Stimulated activated CD8-positive, alpha-beta memory T cell treated with anti-CD3 and anti-CD28 coated beads, Interleukin-4, amount 100 ng/mL, for 1 hour (primary cell): ENCODE measurements at regions not wholly inside any gene's neighbourhood (a gene's known extent, or its start where the extent isn't known, plus 50 kb on each side); places are given as distances from the start of the nearest gene placed in this dataset.

Source experiments
- DNase-seq, 2 donors: peaks; one replicate each; pipeline ENCODE4 v3.0.0-alpha.2; 2020; ENCODE audit warnings: low read depth in 2 of 2, low spot score in 1 of 2

GRCh38 chr2:173584676-173585458 lies 230.2 kb downstream of the CDCA7 start:
- DNase-seq: no peak

GRCh38 chr2:173588931-173589369 lies 234.3 kb downstream of the CDCA7 start:
- no peak for DNase-seq

- DNase-seq: no peak
Measured at GRCh38 chr2:173589604-173590275, 235.1 kb downstream of the CDCA7 start.

GRCh38 chr2:173590276-173590861 lies 235.7 kb downstream of the CDCA7 start:
- DNase-seq: no peak

GRCh38 chr2:173593109-173593508 lies 238.4 kb downstream of the CDCA7 start:
- DNase-seq: no peak

- no peak for DNase-seq
Measured at GRCh38 chr2:173596244-173596643, 241.6 kb downstream of the CDCA7 start.

- no peak for DNase-seq
Measured at GRCh38 chr2:173598525-173598924, 243.9 kb downstream of the CDCA7 start.

- no peak for DNase-seq
Measured at GRCh38 chr2:173599821-173600359, 245.2 kb downstream of the CDCA7 start.

GRCh38 chr2:173602153-173602795 lies 247.6 kb downstream of the CDCA7 start:
- DNase-seq: no peak

- DNase-seq: no peak
Measured at GRCh38 chr2:173605994-173606393, 251.3 kb downstream of the CDCA7 start.

- DNase-seq: no peak
Measured at GRCh38 chr2:173606619-173607248, 252.1 kb downstream of the CDCA7 start.

- no peak for DNase-seq
Measured at GRCh38 chr2:173607606-173608311, 253.1 kb downstream of the CDCA7 start.

GRCh38 chr2:173611121-173611520 lies 256.4 kb downstream of the CDCA7 start:
- no peak for DNase-seq

GRCh38 chr2:173612354-173612753 lies 257.7 kb downstream of the CDCA7 start:
- DNase-seq: no peak

- no peak for DNase-seq
Measured at GRCh38 chr2:173613386-173613785, 258.7 kb downstream of the CDCA7 start.

GRCh38 chr2:173614265-173614930 lies 259.7 kb downstream of the CDCA7 start:
- DNase-seq: no peak

GRCh38 chr2:173623438-173624319 lies 269.0 kb downstream of the CDCA7 start:
- no peak for DNase-seq

- DNase-seq: no peak
Measured at GRCh38 chr2:173625315-173625714, 270.6 kb downstream of the CDCA7 start.

GRCh38 chr2:173629076-173629475 lies 274.4 kb downstream of the CDCA7 start:
- DNase-seq: no peak
